SK-N-SH (cell line): ENCODE measurements at regions not wholly inside any gene's neighbourhood (a gene's known extent, or its start where the extent isn't known, plus 50 kb on each side); places are given as distances from the start of the nearest gene placed in this dataset.

Experiments used
- NFIC ChIP-seq: IDR thresholded peaks from 2 replicates; pipeline ENCODE4 v1.4.0; 2012; ENCODE audit warnings: borderline replicate concordance
- NRF1 ChIP-seq: IDR thresholded peaks from 2 replicates; pipeline ENCODE4 v1.6.1; 2012; ENCODE audit warnings: low read depth, mild to moderate bottlenecking, low read length
- REST ChIP-seq: IDR thresholded peaks from 2 replicates; pipeline ENCODE4 v1.6.1; 2012; ENCODE audit warnings: mild to moderate bottlenecking, low read depth, low read length, moderate library complexity
- YY1 ChIP-seq: IDR thresholded peaks from 2 replicates; pipeline ENCODE4 v1.4.0; 2012; ENCODE audit warnings: low read depth, mild to moderate bottlenecking
- TF ChIP-seq, protein P1 (sequence below): fragments of 200-600 bp; sonication (generic); IDR thresholded peaks from 2 replicates; pipeline ENCODE4 v1.6.1; 2017; ENCODE audit warnings: antibody characterized with exemption, mild to moderate bottlenecking, moderate library complexity

DNA sequence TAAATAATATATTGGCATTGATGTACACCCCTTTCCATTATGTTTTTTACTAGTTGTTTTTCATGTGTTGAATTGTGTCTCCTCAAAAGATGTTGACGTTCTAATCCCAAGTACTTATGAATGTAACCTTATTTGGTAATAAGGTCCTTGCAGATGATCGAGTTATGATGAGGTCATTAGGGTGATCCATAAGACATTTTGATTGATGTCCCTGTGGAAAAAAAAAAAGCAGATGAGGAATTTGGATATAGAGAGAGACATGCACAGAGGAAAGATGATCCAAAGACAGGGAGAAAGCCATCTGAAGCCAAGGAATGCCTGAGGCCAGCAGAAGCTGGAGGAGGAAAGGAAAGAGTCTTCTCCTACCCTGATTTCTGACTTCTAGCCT lies 632.7 kb downstream of the TLR4 start:
- TF ChIP-seq NFIC (no peak), YY1 (no peak), REST (no peak), NRF1 (no peak)
- TF ChIP-seq, protein P1, sequence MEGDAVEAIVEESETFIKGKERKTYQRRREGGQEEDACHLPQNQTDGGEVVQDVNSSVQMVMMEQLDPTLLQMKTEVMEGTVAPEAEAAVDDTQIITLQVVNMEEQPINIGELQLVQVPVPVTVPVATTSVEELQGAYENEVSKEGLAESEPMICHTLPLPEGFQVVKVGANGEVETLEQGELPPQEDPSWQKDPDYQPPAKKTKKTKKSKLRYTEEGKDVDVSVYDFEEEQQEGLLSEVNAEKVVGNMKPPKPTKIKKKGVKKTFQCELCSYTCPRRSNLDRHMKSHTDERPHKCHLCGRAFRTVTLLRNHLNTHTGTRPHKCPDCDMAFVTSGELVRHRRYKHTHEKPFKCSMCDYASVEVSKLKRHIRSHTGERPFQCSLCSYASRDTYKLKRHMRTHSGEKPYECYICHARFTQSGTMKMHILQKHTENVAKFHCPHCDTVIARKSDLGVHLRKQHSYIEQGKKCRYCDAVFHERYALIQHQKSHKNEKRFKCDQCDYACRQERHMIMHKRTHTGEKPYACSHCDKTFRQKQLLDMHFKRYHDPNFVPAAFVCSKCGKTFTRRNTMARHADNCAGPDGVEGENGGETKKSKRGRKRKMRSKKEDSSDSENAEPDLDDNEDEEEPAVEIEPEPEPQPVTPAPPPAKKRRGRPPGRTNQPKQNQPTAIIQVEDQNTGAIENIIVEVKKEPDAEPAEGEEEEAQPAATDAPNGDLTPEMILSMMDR = no peak
